Psoas muscle (tissue), 7 donors: ENCODE measurements at regions not wholly inside any gene's neighbourhood (a gene's known extent, or its start where the extent isn't known, plus 50 kb on each side); places are given as distances from the start of the nearest gene placed in this dataset.

Experiments
- ATAC-seq, 4 donors: fragments of 200-7000 bp; cut with Tn5 transposase; one replicate each; pipeline ENCODE4 v1.9.1; 2020; ENCODE audit warnings: moderate library complexity in 3 of 4, mild to moderate bottlenecking in 2 of 4
- DNase-seq, 2 donors: peaks; one replicate each; pipeline ENCODE4 v3.0.0-alpha.2; 2020
- H3K27ac ChIP-seq: fragments of 200-600 bp; one replicate; pipeline ENCODE4 v1.8.0; 2022
- H3K27me3 ChIP-seq, 3 donors: fragments of 200-600 bp in 1 of 3; one replicate each; pipeline versions ENCODE4 v1.6.1 to v1.8.0; 2013 to 2022; ENCODE audit warnings: low read length in 2 of 3, mild to moderate bottlenecking in 2 of 3, moderate library complexity in 1 of 3; ENCODE audit not compliant: insufficient read depth in 3 of 3
- H3K36me3 ChIP-seq, 2 donors: fragments of 200-600 bp in 1 of 2; one replicate each; pipeline versions ENCODE4 v1.6.1 to v1.8.0; 2013 to 2022; ENCODE audit warnings: low read depth in 1 of 2, mild to moderate bottlenecking in 1 of 2, moderate library complexity in 1 of 2; ENCODE audit not compliant: insufficient read depth in 1 of 2
- H3K4me1 ChIP-seq: fragments of 200-600 bp; one replicate; pipeline ENCODE4 v1.8.0; 2022
- H3K4me3 ChIP-seq: fragments of 200-600 bp; one replicate; pipeline ENCODE4 v1.8.0; 2022; ENCODE audit warnings: mild to moderate bottlenecking
- H3K9me3 ChIP-seq: fragments of 200-600 bp; one replicate; pipeline ENCODE4 v1.8.0; 2022
- CTCF ChIP-seq: fragments of 200-600 bp; IDR thresholded peaks from one replicate; pipeline ENCODE4 v1.8.0; 2022; ENCODE audit warnings: antibody characterized with exemption
- WGBS, 3 donors: extraction: QIAGEN DNeasy Blood & Tissue Kit; methylation state at CpG; one replicate each; pipeline versions ENCODE4 v1.1.6 to v1.1.7; 2013; 5-methylcytosine and 5-hydroxymethylcytosine counted together
- intact Hi-C, 2 donors: fragments of 100-400 bp; cut with DNase I; formaldehyde crosslinking; loops; one replicate each; pipeline versions ENCODE4 v1.11.0 to v1.14.2; 2022
- donor health status: healthy with polysubstance abuse.
- donor health status: DM: no; HTN: no; CAD: no; lungs with moderate emphysema.
- donor health status: Bipolar disorder and iron deficiency.
- donor health status: healthy.
- donor health status: DM: yes; HTN: yes; CAD: no.
- donor health status: DM: no; HTN: no; CAD: no.
- donor health status: DM: yes; HTN: yes; CAD: no.

GRCh38 chrX:45322820-45323219 lies 122.1 kb upstream of the DIPK2B start:
- intact Hi-C loops, result loop anchor here (5.0 to 10.0 kb wide), 3 partner anchors 234 to 1084 kb away; no protein-coding TSS in a partner anchor
- H3K27me3 ChIP-seq, result peaks cover 0 to 19% (median 0%) of the 10 kb centered on the region in 3 donors
- ATAC-seq (no peak), DNase-seq (no peak)
- TF ChIP-seq CTCF, result no peak
- H3K4me3 ChIP-seq, result no peak overlapping the region
- no peaks in the 10 kb centered on the region for H3K36me3 ChIP-seq
- no peaks in the 10 kb centered on the region for H3K4me1 ChIP-seq
- H3K27ac ChIP-seq, result no peak overlapping the region
- no peaks in the 10 kb centered on the region for H3K9me3 ChIP-seq

DNA sequence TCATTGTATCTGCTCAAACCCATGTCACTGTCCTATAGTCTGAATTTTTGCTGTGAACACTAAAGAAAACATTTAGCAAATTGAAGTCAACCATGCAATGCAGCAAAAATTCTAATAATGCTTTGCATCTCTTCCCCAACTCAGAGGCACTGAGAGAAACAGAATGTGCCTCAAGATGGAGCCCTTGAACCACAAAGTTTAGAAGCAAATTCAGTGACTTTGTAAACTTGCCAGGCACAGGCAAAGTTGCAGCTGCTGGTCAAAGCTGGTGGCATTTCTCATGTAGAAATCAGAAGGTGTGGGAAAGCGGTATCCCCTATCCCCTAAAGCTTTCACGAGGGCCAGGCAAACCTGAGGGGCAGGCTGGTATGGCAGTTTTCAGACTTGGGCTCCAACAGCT lies 121.7 kb upstream of the DIPK2B start:
- ATAC-seq (peak in 3 of 4 donors; percentile 30 to 62 (median 56)), DNase-seq (no peak)
- no peak overlapping the region for H3K27ac ChIP-seq
- H3K27me3 ChIP-seq, result peaks cover 0 to 20% (median 0%) of the 10 kb centered on the region in 3 donors
- H3K4me1 ChIP-seq, result no peaks in the 10 kb centered on the region
- intact Hi-C loops, result loop anchor here (5.0 to 10.0 kb wide), 3 partner anchors 235 to 1085 kb away; no protein-coding TSS in a partner anchor
- 8 to 18% (median 10%) methylated on average over 2 of the region's 2 CpGs for WGBS, 3 donors
- H3K36me3 ChIP-seq, result no peaks in the 10 kb centered on the region
- H3K9me3 ChIP-seq, result peaks cover under 1% of the 10 kb centered on the region
- TF ChIP-seq CTCF, result peak; percentile 47
- H3K4me3 ChIP-seq, result no peak overlapping the region

GRCh38 chrX:45320191-45320590 lies 119.5 kb upstream of the DIPK2B start:
- 57 to 69% (median 67%) methylated on average over 1 of the region's 1 CpG for WGBS, 3 donors
- Histone ChIP-seq H3K4me3 (no peak overlapping the region), H3K4me1 (no peaks in the 10 kb centered on the region), H3K36me3 (no peaks in the 10 kb centered on the region), H3K9me3 (peaks cover 10% of the 10 kb centered on the region), H3K27ac (no peak overlapping the region), H3K27me3 (peaks cover 0 to 21% (median 0%) of the 10 kb centered on the region in 3 donors)
- DNase-seq (no peak), ATAC-seq (no peak)
- intact Hi-C loops, result loop anchor here (5.0 to 10.0 kb wide), 3 partner anchors 237 to 1087 kb away; no protein-coding TSS in a partner anchor
- TF ChIP-seq CTCF, result no peak

DNA sequence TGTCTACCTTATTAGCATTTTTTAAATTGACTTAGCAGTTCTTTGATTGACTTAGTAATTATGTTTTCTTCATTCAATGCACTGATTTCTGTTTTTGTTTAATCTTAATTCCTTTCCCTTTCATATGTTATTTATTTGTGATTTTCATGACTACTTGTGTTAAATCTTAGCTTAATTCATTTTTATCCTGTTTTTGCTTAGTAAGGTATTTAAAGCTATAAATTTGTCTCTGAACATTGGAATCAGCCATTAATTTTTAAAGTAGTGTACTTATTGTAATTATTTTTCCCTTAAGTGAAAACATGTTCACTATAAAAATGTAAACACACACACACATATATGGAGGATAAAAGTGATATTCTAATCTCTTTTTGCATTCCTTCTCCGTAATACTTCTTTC lies 109.1 kb upstream of the DIPK2B start:
- 92 to 96% (median 95%) methylated on average over 1 of the region's 1 CpG for WGBS, 3 donors
- no peaks in the 10 kb centered on the region for H3K27me3 ChIP-seq
- DNase-seq (no peak), ATAC-seq (no peak)
- TF ChIP-seq CTCF, result no peak
- no peak overlapping the region for H3K27ac ChIP-seq
- intact Hi-C loops, result no loop called here
- H3K36me3 ChIP-seq, result no peaks in the 10 kb centered on the region
- H3K4me1 ChIP-seq, result no peaks in the 10 kb centered on the region
- peaks cover 4% of the 10 kb centered on the region for H3K9me3 ChIP-seq
- H3K4me3 ChIP-seq, result no peak overlapping the region

GRCh38 chrX:45309096-45309495 lies 108.4 kb upstream of the DIPK2B start:
- DNase-seq (no peak), ATAC-seq (no peak)
- no peak overlapping the region for H3K27ac ChIP-seq
- WGBS, 3 donors, result 76 to 95% (median 86%) methylated on average over 4 of the region's 4 CpGs
- no peaks in the 10 kb centered on the region for H3K36me3 ChIP-seq
- intact Hi-C loops, result no loop called here
- no peaks in the 10 kb centered on the region for H3K9me3 ChIP-seq
- TF ChIP-seq CTCF, result no peak
- no peaks in the 10 kb centered on the region for H3K27me3 ChIP-seq
- no peak overlapping the region for H3K4me3 ChIP-seq
- no peaks in the 10 kb centered on the region for H3K4me1 ChIP-seq
